SU-DHL-6 (cell line): ENCODE measurements at regions not wholly inside any gene's neighbourhood (a gene's known extent, or its start where the extent isn't known, plus 50 kb on each side); places are given as distances from the start of the nearest gene placed in this dataset.

Source experiments
- CTCF ChIP-seq: fragments of 200-600 bp; sonication (generic); IDR thresholded peaks from one replicate; pipeline ENCODE4 v1.5.1; 2017; ENCODE audit warnings: antibody characterized with exemption, mild to moderate bottlenecking, low read length, moderate library complexity; ENCODE audit not compliant: insufficient read depth, poor library complexity, severe bottlenecking
- EZH2phosphoT487 ChIP-seq: fragments of 200-600 bp; sonication (generic), shearing (Covaris generic); conservative IDR thresholded peaks from 2 replicates; pipeline ENCODE4 v1.6.1; 2018; ENCODE audit warnings: mild to moderate bottlenecking, antibody characterized with exemption, low read length, moderate library complexity, mixed read lengths

- TF ChIP-seq CTCF (no peak), EZH2phosphoT487 (no peak)
Measured at GRCh38 chr5:68983959-68984358, 109.9 kb upstream of the SLC30A5 start.
